Keratinocyte (primary cell): ENCODE measurements at regions not wholly inside any gene's neighbourhood (a gene's known extent, or its start where the extent isn't known, plus 50 kb on each side); places are given as distances from the start of the nearest gene placed in this dataset.

Source experiments
- DNase-seq: peaks from one replicate; pipeline ENCODE4 v3.0.0-alpha.2; 2011; ENCODE audit warnings: low read depth, missing footprints, low spot score
- FAIRE-seq: peaks from 2 replicates; lab custom pipeline; 2011; peaks lifted over from hg19 to GRCh38; lab: Jason Lieb, UNC
- H2AFZ ChIP-seq: 2 replicates; pipeline ENCODE4 v1.6.0; 2012; ENCODE audit warnings: low read length, control low read depth, inconsistent platforms; ENCODE audit not compliant: control insufficient read depth
- H3K27ac ChIP-seq: 2 replicates; pipeline ENCODE4 v1.5.1; 2011; ENCODE audit warnings: low read length; ENCODE audit not compliant: control insufficient read depth, insufficient read depth
- H3K27me3 ChIP-seq: 3 replicates; pipeline ENCODE4 v1.6.0; 2011; ENCODE audit warnings: low read length; ENCODE audit not compliant: control insufficient read depth, insufficient read depth; ENCODE audit errors: extremely low read depth
- H3K36me3 ChIP-seq, 2 experiments: 2 replicates in 1 of 2; 3 replicates in 1 of 2; pipeline ENCODE4 v1.5.1; 2011; ENCODE audit warnings: low read length in 2 of 2, mild to moderate bottlenecking in 1 of 2; ENCODE audit not compliant: control insufficient read depth in 2 of 2, insufficient read depth in 2 of 2; ENCODE audit errors: extremely low read depth in 1 of 2
- H3K4me1 ChIP-seq: 3 replicates; pipeline ENCODE4 v1.5.1; 2011; ENCODE audit warnings: low read length; ENCODE audit not compliant: control insufficient read depth, insufficient read depth; ENCODE audit errors: extremely low read depth
- H3K4me2 ChIP-seq: 3 replicates; pipeline ENCODE4 v1.6.0; 2011; ENCODE audit warnings: low read depth, low read length; ENCODE audit not compliant: control insufficient read depth, insufficient read depth; ENCODE audit errors: extremely low read depth
- H3K4me3 ChIP-seq, 3 experiments: fragments of 200-600 bp in 1 of 3; sonication (generic) in 1 of 3; 2 replicates in 2 of 3; 3 replicates in 1 of 3; pipeline ENCODE4 v1.5.1; 2011 to 2016; ENCODE audit warnings: low read length in 3 of 3, mild to moderate bottlenecking in 3 of 3, control low read depth in 2 of 3, inconsistent platforms in 1 of 3, low read depth in 1 of 3, mixed read lengths in 1 of 3, mixed run types in 1 of 3, moderate library complexity in 1 of 3; ENCODE audit not compliant: control insufficient read depth in 2 of 3, insufficient read depth in 2 of 3; ENCODE audit errors: extremely low read depth in 1 of 3
- H3K79me2 ChIP-seq: 2 replicates; pipeline ENCODE4 v1.6.0; 2012; ENCODE audit warnings: low read length; ENCODE audit not compliant: control insufficient read depth, insufficient read depth
- H3K9ac ChIP-seq: 3 replicates; pipeline ENCODE4 v1.6.0; 2011; ENCODE audit warnings: low read length; ENCODE audit not compliant: control insufficient read depth, insufficient read depth; ENCODE audit errors: extremely low read depth
- H3K9me1 ChIP-seq: 3 replicates; pipeline ENCODE4 v1.6.0; 2011; ENCODE audit warnings: low read length; ENCODE audit not compliant: control insufficient read depth, insufficient read depth; ENCODE audit errors: extremely low read depth
- H3K9me3 ChIP-seq: 2 replicates; pipeline ENCODE4 v1.5.1; 2012; ENCODE audit warnings: low read depth, low read length; ENCODE audit not compliant: control insufficient read depth
- H4K20me1 ChIP-seq: 3 replicates; pipeline ENCODE4 v1.6.0; 2011; ENCODE audit warnings: low read length; ENCODE audit not compliant: control insufficient read depth, insufficient read depth; ENCODE audit errors: extremely low read depth
- EZH2 ChIP-seq: IDR thresholded peaks from one replicate; pipeline ENCODE4 v1.6.1; 2012; ENCODE audit warnings: inconsistent platforms, mild to moderate bottlenecking, low read length, moderate library complexity
- dilution Hi-C: fragments of 300-500 bp; cut with MboI; formaldehyde crosslinking; loops from one replicate; pipeline ENCODE4 v1.7.0; 2020; ENCODE audit warnings: low sequenced_read_pairs; ENCODE audit not compliant: extremely low pct_ligation_motif_present
- TF ChIP-seq, protein P1 (sequence below), 3 experiments: IDR thresholded peaks in 1 of 3; conservative IDR thresholded peaks in 1 of 3; optimal IDR thresholded peaks in 1 of 3; 2 replicates in 2 of 3; 3 replicates in 1 of 3; pipeline versions ENCODE3 to v1.5.1; 2011; ENCODE audit warnings: low read length in 3 of 3, mild to moderate bottlenecking in 3 of 3, moderate library complexity in 2 of 3, control low read depth in 1 of 3, inconsistent platforms in 1 of 3; ENCODE audit not compliant: insufficient read depth in 2 of 3; ENCODE audit errors: extremely low read depth in 1 of 3

GRCh38 chr16:82541103-82541502 lies 85.7 kb upstream of the CDH13 start:
- H2AFZ ChIP-seq = no peak overlapping the region
- TF ChIP-seq, protein P1, sequence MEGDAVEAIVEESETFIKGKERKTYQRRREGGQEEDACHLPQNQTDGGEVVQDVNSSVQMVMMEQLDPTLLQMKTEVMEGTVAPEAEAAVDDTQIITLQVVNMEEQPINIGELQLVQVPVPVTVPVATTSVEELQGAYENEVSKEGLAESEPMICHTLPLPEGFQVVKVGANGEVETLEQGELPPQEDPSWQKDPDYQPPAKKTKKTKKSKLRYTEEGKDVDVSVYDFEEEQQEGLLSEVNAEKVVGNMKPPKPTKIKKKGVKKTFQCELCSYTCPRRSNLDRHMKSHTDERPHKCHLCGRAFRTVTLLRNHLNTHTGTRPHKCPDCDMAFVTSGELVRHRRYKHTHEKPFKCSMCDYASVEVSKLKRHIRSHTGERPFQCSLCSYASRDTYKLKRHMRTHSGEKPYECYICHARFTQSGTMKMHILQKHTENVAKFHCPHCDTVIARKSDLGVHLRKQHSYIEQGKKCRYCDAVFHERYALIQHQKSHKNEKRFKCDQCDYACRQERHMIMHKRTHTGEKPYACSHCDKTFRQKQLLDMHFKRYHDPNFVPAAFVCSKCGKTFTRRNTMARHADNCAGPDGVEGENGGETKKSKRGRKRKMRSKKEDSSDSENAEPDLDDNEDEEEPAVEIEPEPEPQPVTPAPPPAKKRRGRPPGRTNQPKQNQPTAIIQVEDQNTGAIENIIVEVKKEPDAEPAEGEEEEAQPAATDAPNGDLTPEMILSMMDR (optimal IDR thresholded peaks at IDR 0.05 in 1 of 3, IDR thresholded peaks at IDR 0.05 in 1 of 3, conservative IDR thresholded peaks at IDR 0.05 in 1 of 3; ENCODE audit: extremely low read depth in 1 of 3, insufficient read depth in 2 of 3, low read length in 3 of 3) = no peak
- no peak for TF ChIP-seq EZH2
- no peak for FAIRE-seq
- peaks cover 44% of the 10 kb centered on the region for H3K27me3 ChIP-seq
- no peak overlapping the region for H3K4me2 ChIP-seq
- DNase-seq = no peak
- H3K9me3 ChIP-seq = no peaks in the 10 kb centered on the region
- no peak overlapping the region for H3K27ac ChIP-seq
- no peaks in the 10 kb centered on the region for H3K4me1 ChIP-seq
- H3K4me3 ChIP-seq = no peak overlapping the region
- dilution Hi-C loops = no loop called here
- H3K36me3 ChIP-seq = no peaks in the 10 kb centered on the region
- H3K9ac ChIP-seq = no peak overlapping the region
- no peaks in the 10 kb centered on the region for H4K20me1 ChIP-seq
- H3K79me2 ChIP-seq = no peaks in the 10 kb centered on the region
- no peaks in the 10 kb centered on the region for H3K9me1 ChIP-seq

DNA sequence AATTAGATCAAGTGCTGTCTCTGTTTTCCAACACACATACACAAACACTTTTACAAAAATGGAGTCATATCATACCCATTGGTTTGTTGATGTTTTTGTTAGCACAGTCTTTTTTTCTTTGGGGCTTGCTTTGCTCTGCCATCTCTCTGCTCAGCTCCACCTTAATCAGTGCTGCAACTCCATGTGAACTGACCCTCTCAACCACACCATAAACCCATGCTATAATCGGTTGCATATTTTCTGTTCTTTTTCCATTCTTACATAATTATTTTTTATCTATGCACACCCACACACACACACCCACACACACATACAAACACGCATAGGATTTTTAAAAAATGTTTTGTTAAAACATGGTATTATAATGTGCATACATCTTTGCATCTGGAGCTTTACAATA lies 91.0 kb upstream of the CDH13 start:
- dilution Hi-C loops = no loop called here
- DNase-seq (no peak), FAIRE-seq (no peak)
- Histone ChIP-seq H3K9me3 (no peaks in the 10 kb centered on the region), H3K27ac (no peak overlapping the region), H3K79me2 (no peaks in the 10 kb centered on the region), H4K20me1 (no peaks in the 10 kb centered on the region), H3K9me1 (no peaks in the 10 kb centered on the region), H3K9ac (no peak overlapping the region), H3K4me2 (no peak overlapping the region), H3K27me3 (peaks cover 10% of the 10 kb centered on the region), H2AFZ (no peak overlapping the region), H3K36me3 (no peaks in the 10 kb centered on the region), H3K4me1 (no peaks in the 10 kb centered on the region), H3K4me3 (no peak overlapping the region)
- TF ChIP-seq, protein P1 (optimal IDR thresholded peaks at IDR 0.05 in 1 of 3, IDR thresholded peaks at IDR 0.05 in 1 of 3, conservative IDR thresholded peaks at IDR 0.05 in 1 of 3; ENCODE audit: extremely low read depth in 1 of 3, insufficient read depth in 2 of 3, low read length in 3 of 3) = no peak
- TF ChIP-seq EZH2 = no peak
